ENCODE measurements at regions not wholly inside any gene's neighbourhood (a gene's known extent, or its start where the extent isn't known, plus 50 kb on each side); places are given as distances from the start of the nearest gene placed in this dataset.
"Not testable (repeated sequence)": the region's sequence is repeated elsewhere in the genome, so short reads cannot be mapped to it uniquely, and the experiment has no call there.

DNA sequence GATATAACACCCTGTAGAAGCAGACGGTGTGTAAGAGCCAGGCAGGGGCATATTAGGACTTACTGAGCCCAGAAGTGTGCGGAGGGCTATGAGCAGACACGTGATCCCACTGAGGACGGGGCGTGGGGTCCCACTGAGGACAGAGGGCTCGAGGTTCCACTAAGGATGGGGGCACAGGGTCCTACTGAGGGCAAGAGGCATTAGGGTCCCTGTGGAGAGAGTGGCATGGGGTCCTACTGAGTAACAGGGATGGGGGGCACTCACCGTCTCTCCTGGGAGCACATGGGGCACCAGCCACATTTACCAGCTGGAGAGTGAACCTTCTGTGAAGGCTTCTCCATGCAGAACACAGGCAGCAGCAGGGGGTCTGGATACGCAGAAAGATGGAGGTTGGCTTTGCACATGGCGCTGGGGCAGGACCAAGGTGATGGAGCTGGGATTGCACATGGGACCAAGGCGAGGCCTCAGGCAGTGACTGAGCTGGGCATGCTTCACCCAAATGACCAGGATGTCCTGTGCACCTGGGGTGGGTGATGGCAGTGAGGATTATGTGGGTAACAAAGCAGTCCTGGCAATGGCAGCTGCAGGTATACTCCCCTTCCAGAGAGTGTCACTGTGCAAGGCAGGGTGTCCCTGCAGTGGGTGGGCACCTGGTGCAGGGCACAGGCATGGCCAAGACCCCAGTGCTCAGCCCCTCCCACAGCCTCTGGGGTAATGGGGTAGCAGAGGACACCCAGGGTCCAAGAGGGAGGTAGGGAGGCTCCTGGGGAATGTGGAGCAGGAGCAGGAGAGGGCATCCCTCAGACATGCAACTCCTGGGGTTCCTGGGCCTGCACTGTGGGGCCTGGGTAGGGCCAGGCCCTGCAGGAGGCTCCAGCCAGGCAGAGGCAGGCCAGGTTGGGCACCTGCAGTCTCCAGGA is 278.1 kb downstream of the TCERG1L start:
- no peak for TF ChIP-seq ZFX (IDR thresholded peaks at IDR 0.05)
- TF ChIP-seq, protein P1, sequence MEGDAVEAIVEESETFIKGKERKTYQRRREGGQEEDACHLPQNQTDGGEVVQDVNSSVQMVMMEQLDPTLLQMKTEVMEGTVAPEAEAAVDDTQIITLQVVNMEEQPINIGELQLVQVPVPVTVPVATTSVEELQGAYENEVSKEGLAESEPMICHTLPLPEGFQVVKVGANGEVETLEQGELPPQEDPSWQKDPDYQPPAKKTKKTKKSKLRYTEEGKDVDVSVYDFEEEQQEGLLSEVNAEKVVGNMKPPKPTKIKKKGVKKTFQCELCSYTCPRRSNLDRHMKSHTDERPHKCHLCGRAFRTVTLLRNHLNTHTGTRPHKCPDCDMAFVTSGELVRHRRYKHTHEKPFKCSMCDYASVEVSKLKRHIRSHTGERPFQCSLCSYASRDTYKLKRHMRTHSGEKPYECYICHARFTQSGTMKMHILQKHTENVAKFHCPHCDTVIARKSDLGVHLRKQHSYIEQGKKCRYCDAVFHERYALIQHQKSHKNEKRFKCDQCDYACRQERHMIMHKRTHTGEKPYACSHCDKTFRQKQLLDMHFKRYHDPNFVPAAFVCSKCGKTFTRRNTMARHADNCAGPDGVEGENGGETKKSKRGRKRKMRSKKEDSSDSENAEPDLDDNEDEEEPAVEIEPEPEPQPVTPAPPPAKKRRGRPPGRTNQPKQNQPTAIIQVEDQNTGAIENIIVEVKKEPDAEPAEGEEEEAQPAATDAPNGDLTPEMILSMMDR (conservative IDR thresholded peaks at IDR 0.05): no peak
- H3K27ac ChIP-seq: no peak overlapping the region

DNA sequence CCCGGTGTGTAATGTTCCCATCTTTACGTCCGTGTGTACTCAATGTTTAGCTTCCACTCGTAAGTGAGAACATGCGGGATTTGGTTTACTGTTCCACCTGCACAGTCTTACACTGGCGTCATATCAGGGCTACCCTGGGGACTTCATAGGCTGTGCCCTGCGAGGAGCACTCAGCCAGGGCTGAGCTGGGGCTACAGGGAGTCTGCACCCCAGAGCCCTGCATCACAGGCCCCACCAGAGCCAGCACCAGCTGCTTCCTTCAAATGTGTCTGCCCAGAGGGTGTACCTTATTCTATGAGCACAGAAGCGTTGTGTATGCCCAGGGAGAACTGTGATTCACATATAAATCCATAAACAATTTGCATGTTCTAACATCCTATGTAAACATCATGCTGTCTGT is 277.1 kb downstream of the TCERG1L start:
- no peak overlapping the region for H3K27ac ChIP-seq
- TF ChIP-seq, protein P1 (conservative IDR thresholded peaks at IDR 0.05): no peak

GRCh38 chr10:131035779-131036178 is 275.7 kb downstream of the TCERG1L start:
- TF ChIP-seq, protein P1 (conservative IDR thresholded peaks at IDR 0.05): no peak
- TF ChIP-seq ZFX (IDR thresholded peaks at IDR 0.05): no peak
- H3K27ac ChIP-seq: peak overlapping the region; percentile 53

GRCh38 chr10:131038056-131038455 is 273.5 kb downstream of the TCERG1L start:
- TF ChIP-seq, protein P1 (conservative IDR thresholded peaks at IDR 0.05): no peak
- no peak for TF ChIP-seq ZFX (IDR thresholded peaks at IDR 0.05)
- no peak overlapping the region for H3K27ac ChIP-seq

DNA sequence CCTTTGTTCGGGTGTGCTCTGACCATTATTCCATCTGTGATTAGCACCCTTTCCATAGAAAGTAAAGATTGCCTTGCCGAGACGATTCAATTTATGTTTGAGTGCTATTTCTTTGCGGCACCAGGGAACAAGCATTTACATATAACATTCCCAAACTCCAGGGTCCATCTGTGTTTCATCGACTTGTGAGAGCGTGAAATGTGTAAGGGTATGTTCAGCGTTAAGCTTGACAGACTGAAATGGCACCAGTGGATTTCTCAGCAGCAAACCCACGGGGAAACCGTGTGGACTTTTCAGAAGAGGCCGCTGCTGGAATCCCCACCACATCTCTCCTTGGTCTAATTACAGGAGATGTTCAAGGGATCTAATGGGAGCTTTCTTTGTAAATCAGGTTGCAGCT is 270.5 kb downstream of the TCERG1L start:
- no peak overlapping the region for H3K27ac ChIP-seq
- TF ChIP-seq, protein P1 (conservative IDR thresholded peaks at IDR 0.05): no peak
- no peak for TF ChIP-seq ZFX (IDR thresholded peaks at IDR 0.05)

DNA sequence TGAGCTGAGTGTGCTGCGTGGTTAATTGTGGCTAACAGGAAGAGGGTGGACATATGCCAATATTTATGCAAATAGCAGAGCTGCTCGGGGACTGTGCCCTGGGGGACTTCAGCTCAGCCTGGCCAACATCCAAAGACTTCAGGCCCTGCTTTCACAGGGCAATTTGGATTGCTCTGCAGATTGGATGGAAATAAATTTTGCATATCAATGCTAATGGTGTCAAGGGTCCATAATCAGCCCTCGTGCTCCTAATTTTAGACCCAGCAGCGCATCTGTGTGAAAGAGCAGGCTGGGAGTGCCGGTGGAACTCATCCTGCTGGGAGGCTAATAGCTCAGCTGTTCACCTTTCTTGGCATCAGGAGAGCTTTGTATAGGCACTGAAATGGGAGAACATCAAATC is 270.1 kb downstream of the TCERG1L start:
- TF ChIP-seq, protein P1 (conservative IDR thresholded peaks at IDR 0.05): no peak
- TF ChIP-seq ZFX (IDR thresholded peaks at IDR 0.05): no peak
- H3K27ac ChIP-seq: no peak overlapping the region

DNA sequence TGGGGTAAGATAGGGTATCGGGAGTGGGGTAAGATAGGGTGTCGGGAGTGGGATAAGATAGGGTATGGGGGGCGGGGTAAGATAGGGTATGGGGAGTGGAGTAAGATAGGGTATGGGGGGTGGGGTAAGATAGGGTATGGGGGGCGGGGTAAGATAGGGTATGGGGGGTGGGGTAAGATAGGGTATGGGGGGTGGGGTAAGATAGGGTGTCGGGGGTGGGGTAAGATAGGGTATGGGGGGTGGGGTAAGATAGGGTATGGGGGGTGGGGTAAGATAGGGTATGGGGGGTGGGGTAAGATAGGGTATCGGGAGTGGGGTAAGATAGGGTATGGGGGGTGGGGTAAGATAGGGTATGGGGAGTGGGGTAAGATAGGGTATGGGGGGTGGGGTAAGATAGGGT is 269.5 kb downstream of the TCERG1L start:
- H3K27ac ChIP-seq: not testable (repeated sequence)
